Testis (tissue), 2 donors: ENCODE measurements at regions not wholly inside any gene's neighbourhood (a gene's known extent, or its start where the extent isn't known, plus 50 kb on each side); places are given as distances from the start of the nearest gene placed in this dataset.

Source experiments
- DNase-seq: peaks from one replicate; pipeline ENCODE4 v3.0.0-alpha.2; 2019
- H3K27ac ChIP-seq, 2 donors: fragments of 200-600 bp; sonication (generic); one replicate each; pipeline ENCODE4 v1.5.1; 2019
- H3K27me3 ChIP-seq: fragments of 200-600 bp; sonication (generic); one replicate; pipeline ENCODE4 v1.5.1; 2019
- H3K36me3 ChIP-seq: fragments of 200-600 bp; sonication (generic); one replicate; pipeline ENCODE4 v1.5.1; 2017; ENCODE audit warnings: low read depth; ENCODE audit errors: missing control alignments
- H3K4me1 ChIP-seq: fragments of 200-600 bp; sonication (generic); one replicate; pipeline ENCODE4 v1.5.1; 2019
- H3K4me3 ChIP-seq, 2 donors: fragments of 200-600 bp; sonication (generic); one replicate each; pipeline ENCODE4 v1.5.1; 2017 to 2019
- H3K9me3 ChIP-seq: fragments of 200-600 bp; sonication (generic); one replicate; pipeline ENCODE4 v1.5.1; 2017
- CTCF ChIP-seq, 3 experiments: fragments of 450-650 bp in 2 of 3; fragments of 200-600 bp in 1 of 3; sonication (generic) in 1 of 3; IDR thresholded peaks; one replicate each; pipeline ENCODE4 v1.5.1; 2016 to 2019; ENCODE audit warnings: antibody characterized with exemption in 3 of 3, mild to moderate bottlenecking in 2 of 3, moderate library complexity in 1 of 3
- POLR2A ChIP-seq: fragments of 450-650 bp; IDR thresholded peaks from one replicate; pipeline ENCODE4 v1.6.1; 2017; ENCODE audit warnings: antibody characterized with exemption, mild to moderate bottlenecking, moderate library complexity
- WGBS, 2 donors: methylation state at CpG; one replicate each; pipeline ENCODE4 v1.1.5; 2018; 5-methylcytosine and 5-hydroxymethylcytosine counted together
- intact Hi-C: fragments of 100-400 bp; cut with DNase I; formaldehyde crosslinking; loops from one replicate; pipeline ENCODE4 v1.15.1; 2023; ENCODE audit warnings: low total_unique reads

GRCh38 chr15:95921404-95921803 lies 409.1 kb upstream of the NR2F2 start:
- intact Hi-C loops = no loop called here
- Histone ChIP-seq H3K9me3 (no peaks in the 10 kb centered on the region), H3K36me3 (no peaks in the 10 kb centered on the region), H3K4me3 (no peak overlapping the region), H3K4me1 (peaks cover 5% of the 10 kb centered on the region), H3K27me3 (no peaks in the 10 kb centered on the region), H3K27ac (no peak overlapping the region)
- no peak for TF ChIP-seq POLR2A
- no peak for TF ChIP-seq CTCF (IDR thresholded peaks at IDR 0.05)
- DNase-seq = no peak

GRCh38 chr15:95922431-95922830 lies 408.1 kb upstream of the NR2F2 start:
- H3K27me3 ChIP-seq = no peaks in the 10 kb centered on the region
- no peak for DNase-seq
- WGBS, 2 donors = 54 to 72% methylated on average over 7 of the region's 7 CpGs
- intact Hi-C loops = no loop called here
- TF ChIP-seq CTCF (IDR thresholded peaks at IDR 0.05) (no peak), POLR2A (no peak)
- H3K4me3 ChIP-seq = no peak overlapping the region
- H3K27ac ChIP-seq = no peak overlapping the region
- H3K9me3 ChIP-seq = no peaks in the 10 kb centered on the region
- H3K4me1 ChIP-seq = peaks cover 5% of the 10 kb centered on the region
- no peaks in the 10 kb centered on the region for H3K36me3 ChIP-seq

GRCh38 chr15:95923792-95924191 lies 406.7 kb upstream of the NR2F2 start:
- WGBS, 2 donors = 81 to 85% methylated on average over 4 of the region's 4 CpGs
- intact Hi-C loops = no loop called here

GRCh38 chr15:95928822-95929221 lies 401.7 kb upstream of the NR2F2 start:
- no peaks in the 10 kb centered on the region for H3K36me3 ChIP-seq
- no peak for TF ChIP-seq POLR2A
- no peak for TF ChIP-seq CTCF (IDR thresholded peaks at IDR 0.05)
- 82 to 94% methylated on average over 3 of the region's 3 CpGs for WGBS, 2 donors
- no peak overlapping the region for H3K27ac ChIP-seq
- DNase-seq = no peak
- no peaks in the 10 kb centered on the region for H3K9me3 ChIP-seq
- no peaks in the 10 kb centered on the region for H3K27me3 ChIP-seq
- H3K4me1 ChIP-seq = peaks cover 8% of the 10 kb centered on the region
- intact Hi-C loops = no loop called here
- H3K4me3 ChIP-seq = no peak overlapping the region

More at GRCh38 chr15:95923792-95924191, 406.7 kb upstream of the NR2F2 start:
- Histone ChIP-seq H3K27me3 (no peaks in the 10 kb centered on the region), H3K4me1 (peaks cover 5% of the 10 kb centered on the region), H3K27ac (no peak overlapping the region), H3K36me3 (no peaks in the 10 kb centered on the region), H3K4me3 (no peak overlapping the region), H3K9me3 (no peaks in the 10 kb centered on the region)
- no peak for TF ChIP-seq CTCF (IDR thresholded peaks at IDR 0.05)
- TF ChIP-seq POLR2A = no peak
- DNase-seq = no peak

- 62 to 63% methylated on average over 7 of the region's 7 CpGs for WGBS, 2 donors
- peaks cover 8% of the 10 kb centered on the region for H3K4me1 ChIP-seq
- no peaks in the 10 kb centered on the region for H3K27me3 ChIP-seq
- intact Hi-C loops = no loop called here
- no peak for DNase-seq
- no peaks in the 10 kb centered on the region for H3K36me3 ChIP-seq
- H3K9me3 ChIP-seq = no peaks in the 10 kb centered on the region
- H3K27ac ChIP-seq = no peak overlapping the region
- TF ChIP-seq POLR2A = no peak
- TF ChIP-seq CTCF (IDR thresholded peaks at IDR 0.05) = no peak
- H3K4me3 ChIP-seq = no peak overlapping the region
Observed at GRCh38 chr15:95929232-95929846, 401.2 kb upstream of the NR2F2 start.
